ENCODE measurements at regions not wholly inside any gene's neighbourhood (a gene's known extent, or its start where the extent isn't known, plus 50 kb on each side); places are given as distances from the start of the nearest gene placed in this dataset.

GRCh38 chr4:162265802-162266201 lies 102.0 kb upstream of the FSTL5 start:
- no peaks in the 10 kb centered on the region for H3K4me1 ChIP-seq
- no peak for DNase-seq
- H3K27ac ChIP-seq = no peak overlapping the region
- H3K36me3 ChIP-seq = no peaks in the 10 kb centered on the region
- no peak overlapping the region for H3K4me3 ChIP-seq
- no peaks in the 10 kb centered on the region for H3K27me3 ChIP-seq
- TF ChIP-seq POLR2AphosphoS5 (IDR thresholded peaks at IDR 0.05) (no peak), POLR2A (IDR thresholded peaks at IDR 0.05) (no peak), EP300 (IDR thresholded peaks at IDR 0.05) (no peak)
- TF ChIP-seq, protein P1, sequence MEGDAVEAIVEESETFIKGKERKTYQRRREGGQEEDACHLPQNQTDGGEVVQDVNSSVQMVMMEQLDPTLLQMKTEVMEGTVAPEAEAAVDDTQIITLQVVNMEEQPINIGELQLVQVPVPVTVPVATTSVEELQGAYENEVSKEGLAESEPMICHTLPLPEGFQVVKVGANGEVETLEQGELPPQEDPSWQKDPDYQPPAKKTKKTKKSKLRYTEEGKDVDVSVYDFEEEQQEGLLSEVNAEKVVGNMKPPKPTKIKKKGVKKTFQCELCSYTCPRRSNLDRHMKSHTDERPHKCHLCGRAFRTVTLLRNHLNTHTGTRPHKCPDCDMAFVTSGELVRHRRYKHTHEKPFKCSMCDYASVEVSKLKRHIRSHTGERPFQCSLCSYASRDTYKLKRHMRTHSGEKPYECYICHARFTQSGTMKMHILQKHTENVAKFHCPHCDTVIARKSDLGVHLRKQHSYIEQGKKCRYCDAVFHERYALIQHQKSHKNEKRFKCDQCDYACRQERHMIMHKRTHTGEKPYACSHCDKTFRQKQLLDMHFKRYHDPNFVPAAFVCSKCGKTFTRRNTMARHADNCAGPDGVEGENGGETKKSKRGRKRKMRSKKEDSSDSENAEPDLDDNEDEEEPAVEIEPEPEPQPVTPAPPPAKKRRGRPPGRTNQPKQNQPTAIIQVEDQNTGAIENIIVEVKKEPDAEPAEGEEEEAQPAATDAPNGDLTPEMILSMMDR (IDR thresholded peaks at IDR 0.05) = no peak
- WGBS, 2 donors = 59 to 64% methylated on average over 1 of the region's 1 CpG
- H3K9me3 ChIP-seq = peaks cover 0 to 9% (median 2%) of the 10 kb centered on the region in 4 donors
- intact Hi-C loops (cut with DNase I) = no loop called here

- no peaks in the 10 kb centered on the region for H3K4me1 ChIP-seq
- H3K27ac ChIP-seq = no peak overlapping the region
- DNase-seq = no peak
- intact Hi-C loops (cut with DNase I) = no loop called here
- no peaks in the 10 kb centered on the region for H3K27me3 ChIP-seq
- WGBS, 2 donors = 89 to 93% methylated on average over 4 of the region's 4 CpGs
- no peak for TF ChIP-seq EP300 (IDR thresholded peaks at IDR 0.05)
- TF ChIP-seq POLR2A (IDR thresholded peaks at IDR 0.05) = no peak
- TF ChIP-seq, protein P1 (IDR thresholded peaks at IDR 0.05) = no peak
- TF ChIP-seq POLR2AphosphoS5 (IDR thresholded peaks at IDR 0.05) = no peak
- H3K4me3 ChIP-seq = no peak overlapping the region
- H3K36me3 ChIP-seq = no peaks in the 10 kb centered on the region
- H3K9me3 ChIP-seq = no peaks in the 10 kb centered on the region
Measured at GRCh38 chr4:162245051-162245450, 81.3 kb upstream of the FSTL5 start.

DNA sequence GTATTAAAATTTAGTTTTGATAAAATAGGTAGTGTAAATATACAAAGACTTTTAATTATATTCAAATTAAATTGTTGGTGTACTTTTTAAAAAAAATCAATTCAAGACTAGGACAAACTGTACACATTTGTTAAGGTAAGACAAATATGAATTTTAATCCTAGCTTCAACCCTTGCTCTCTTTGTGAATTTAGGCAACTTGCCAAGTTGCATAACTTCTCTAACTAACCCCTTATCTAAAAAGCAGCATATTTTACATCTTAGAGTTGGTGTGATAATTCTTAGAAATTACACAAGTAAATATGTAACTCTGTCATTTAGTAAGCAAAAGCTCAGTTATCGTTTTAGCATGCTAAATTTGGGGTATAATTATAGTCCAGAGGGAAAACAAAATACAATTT lies 78.1 kb upstream of the FSTL5 start:
- Histone ChIP-seq H3K9me3 (no peaks in the 10 kb centered on the region), H3K36me3 (no peaks in the 10 kb centered on the region), H3K27ac (no peak overlapping the region), H3K4me3 (no peak overlapping the region), H3K27me3 (no peaks in the 10 kb centered on the region), H3K4me1 (no peaks in the 10 kb centered on the region)
- 11 to 27% methylated on average over 1 of the region's 1 CpG for WGBS, 2 donors
- TF ChIP-seq POLR2A (IDR thresholded peaks at IDR 0.05) (no peak), EP300 (IDR thresholded peaks at IDR 0.05) (no peak), POLR2AphosphoS5 (IDR thresholded peaks at IDR 0.05) (no peak)
- TF ChIP-seq, protein P1 (IDR thresholded peaks at IDR 0.05) = no peak
- intact Hi-C loops (cut with DNase I) = no loop called here
- DNase-seq = no peak

DNA sequence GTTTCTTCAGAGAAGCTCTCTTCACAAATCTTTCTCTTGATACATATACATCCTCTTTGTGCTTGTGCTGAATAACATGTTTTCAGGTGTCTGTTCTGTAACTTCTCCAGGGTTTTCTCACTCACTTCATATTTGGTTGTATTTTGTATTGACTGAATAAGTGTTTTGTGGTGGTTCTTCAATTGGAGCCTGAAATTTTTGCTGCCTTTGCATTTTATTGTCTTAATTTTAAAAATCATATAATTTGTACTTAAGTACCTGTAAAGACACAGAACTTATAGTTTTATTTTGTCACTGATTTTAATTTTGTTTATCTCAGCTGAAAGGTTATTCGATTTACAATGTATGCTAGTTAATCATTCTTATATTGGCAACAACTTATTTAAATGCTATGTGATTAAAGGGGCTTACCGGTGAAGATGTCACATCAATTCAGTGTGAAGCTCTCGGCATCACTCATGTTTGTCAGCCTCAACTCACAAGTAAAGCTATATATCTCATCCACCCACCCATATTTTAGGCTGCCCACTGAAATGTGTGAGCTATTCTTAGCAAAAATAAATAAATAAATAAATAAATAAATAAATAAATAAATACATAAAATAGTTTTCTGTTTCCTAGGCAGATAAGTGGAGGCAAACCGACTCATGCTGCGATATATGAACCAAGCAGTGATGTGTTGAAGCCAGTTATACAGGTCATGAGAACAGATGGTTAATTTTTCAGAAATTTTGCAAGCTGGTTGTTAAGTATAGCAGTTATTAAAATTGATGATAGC lies 76.4 kb upstream of the FSTL5 start:
- Histone ChIP-seq H3K4me3 (no peak overlapping the region), H3K9me3 (no peaks in the 10 kb centered on the region), H3K27ac (no peak overlapping the region), H3K36me3 (no peaks in the 10 kb centered on the region), H3K27me3 (no peaks in the 10 kb centered on the region), H3K4me1 (no peaks in the 10 kb centered on the region)
- 92 to 93% methylated on average over 5 of the region's 5 CpGs for WGBS, 2 donors
- intact Hi-C loops (cut with DNase I) = no loop called here
- no peak for DNase-seq
- TF ChIP-seq EP300 (IDR thresholded peaks at IDR 0.05) (no peak), POLR2AphosphoS5 (IDR thresholded peaks at IDR 0.05) (no peak), POLR2A (IDR thresholded peaks at IDR 0.05) (no peak)
- TF ChIP-seq, protein P1 (IDR thresholded peaks at IDR 0.05) = no peak

DNA sequence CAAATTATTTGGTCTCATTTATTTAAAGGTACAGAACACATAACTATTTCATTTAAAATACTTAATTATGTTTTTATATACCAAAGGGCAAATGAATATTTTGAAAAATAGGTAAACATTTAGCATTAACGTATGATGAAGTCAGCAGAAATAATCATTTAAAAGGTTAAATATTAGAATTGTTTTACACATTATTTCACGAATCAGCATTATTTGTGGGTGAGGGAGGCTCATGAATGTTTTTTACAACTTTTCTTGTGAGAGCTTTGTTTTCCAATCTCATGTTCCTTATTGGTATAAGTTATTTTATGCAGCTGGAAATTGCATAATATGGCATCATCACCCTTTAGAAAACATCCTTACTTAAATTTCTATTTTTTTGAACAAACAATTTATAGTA lies 73.9 kb upstream of the FSTL5 start:
- Histone ChIP-seq H3K27ac (no peak overlapping the region), H3K4me1 (no peaks in the 10 kb centered on the region), H3K27me3 (no peaks in the 10 kb centered on the region), H3K9me3 (no peaks in the 10 kb centered on the region), H3K36me3 (no peaks in the 10 kb centered on the region), H3K4me3 (no peak overlapping the region)
- no peak for DNase-seq
- 87 to 90% methylated on average over 2 of the region's 2 CpGs for WGBS, 2 donors
- TF ChIP-seq EP300 (IDR thresholded peaks at IDR 0.05) (no peak), POLR2A (IDR thresholded peaks at IDR 0.05) (no peak), POLR2AphosphoS5 (IDR thresholded peaks at IDR 0.05) (no peak)
- TF ChIP-seq, protein P1 (IDR thresholded peaks at IDR 0.05) = no peak
- intact Hi-C loops (cut with DNase I) = no loop called here
